Sigmoid colon (tissue), 6 donors: ENCODE measurements at regions not wholly inside any gene's neighbourhood (a gene's known extent, or its start where the extent isn't known, plus 50 kb on each side); places are given as distances from the start of the nearest gene placed in this dataset.

Source experiments
- DNase-seq: peaks from one replicate; pipeline ENCODE4 v3.0.0-alpha.2; 2019
- H3K27ac ChIP-seq, 4 donors: fragments of 200-600 bp; sonication (generic); one replicate each; pipeline ENCODE4 v1.5.1; 2016 to 2019; ENCODE audit warnings: mild to moderate bottlenecking in 1 of 4
- H3K27me3 ChIP-seq, 3 donors: fragments of 200-600 bp; sonication (generic); one replicate each; pipeline ENCODE4 v1.5.1; 2019; ENCODE audit warnings: mild to moderate bottlenecking in 1 of 3
- H3K36me3 ChIP-seq, 4 donors: fragments of 200-600 bp; sonication (generic); one replicate each; pipeline ENCODE4 v1.5.1; 2016 to 2019
- H3K4me1 ChIP-seq, 4 donors: fragments of 200-600 bp; sonication (generic); one replicate each; pipeline ENCODE4 v1.5.1; 2017 to 2019
- H3K4me3 ChIP-seq, 4 donors: fragments of 200-600 bp; sonication (generic); one replicate each; pipeline ENCODE4 v1.5.1; 2017 to 2019; ENCODE audit warnings: mild to moderate bottlenecking in 2 of 4, moderate library complexity in 1 of 4
- H3K9me3 ChIP-seq, 4 donors: fragments of 200-600 bp in 3 of 4; sonication (generic) in 3 of 4; one replicate each; pipeline versions ENCODE4 v1.5.1 to v1.6.1; 2013 to 2019
- EP300 ChIP-seq, 4 donors: sonication (generic); formaldehyde crosslinking; IDR thresholded peaks; one replicate each; pipeline ENCODE4 v1.6.1; 2017; ENCODE audit warnings: antibody characterized with exemption in 4 of 4
- POLR2A ChIP-seq, 2 donors: fragments of 450-650 bp; IDR thresholded peaks; one replicate each; pipeline ENCODE4 v1.6.1; 2016; ENCODE audit warnings: antibody characterized with exemption in 2 of 2, mild to moderate bottlenecking in 2 of 2, moderate library complexity in 2 of 2
- POLR2AphosphoS5 ChIP-seq, 4 donors: sonication (generic); formaldehyde crosslinking; IDR thresholded peaks; one replicate each; pipeline ENCODE4 v1.6.1; 2017; ENCODE audit warnings: antibody characterized with exemption in 4 of 4
- WGBS, 2 donors: extraction: QIAGEN DNeasy Blood & Tissue Kit; methylation state at CpG; one replicate each; pipeline ENCODE4 v1.1.7; 2013; 5-methylcytosine and 5-hydroxymethylcytosine counted together
- intact Hi-C: fragments of 100-400 bp; cut with DNase I; formaldehyde crosslinking; loops from one replicate; pipeline ENCODE4 v1.15.1; 2023
- TF ChIP-seq, protein P1 (sequence below), 4 experiments: fragments of 450-650 bp in 3 of 4; fragments of 200-600 bp in 1 of 4; IDR thresholded peaks; one replicate each; pipeline ENCODE4 v1.5.1; 2016 to 2019; ENCODE audit warnings: antibody characterized with exemption in 4 of 4, mild to moderate bottlenecking in 3 of 4, moderate library complexity in 2 of 4
- donor health status: healthy with polysubstance abuse.
- donor health status: healthy.

DNA sequence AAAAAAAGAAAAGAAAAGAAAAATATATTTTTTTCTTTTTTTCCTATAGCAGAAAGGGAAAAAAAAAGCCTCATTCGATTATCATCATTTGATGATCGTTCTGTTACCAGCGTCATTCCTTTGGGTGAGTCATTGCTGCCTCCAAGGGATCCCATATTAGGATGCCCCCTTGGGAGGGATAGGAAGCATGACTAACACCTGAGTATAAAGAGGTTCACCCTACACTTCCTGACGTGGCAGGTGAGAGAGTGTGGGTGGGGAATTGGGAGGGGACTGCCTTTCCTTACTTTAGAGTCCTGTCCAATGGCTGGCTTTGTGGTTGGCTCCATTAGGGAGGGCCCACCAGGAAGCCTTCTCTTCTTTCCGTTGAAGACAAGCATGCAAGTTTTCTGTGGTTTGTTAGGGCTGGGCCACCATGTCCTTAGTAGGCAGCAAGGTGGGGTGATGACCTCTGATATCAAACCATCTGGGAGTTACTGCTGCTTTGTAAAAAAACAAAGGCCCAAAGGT, 56.1 kb upstream of the FUT8 start:
- no peaks in the 10 kb centered on the region for H3K27me3 ChIP-seq
- WGBS, 2 donors = 66 to 69% methylated on average over 5 of the region's 5 CpGs
- DNase-seq = no peak
- intact Hi-C loops = no loop called here
- no peak overlapping the region for H3K4me3 ChIP-seq
- no peak for TF ChIP-seq EP300 (IDR thresholded peaks at IDR 0.05)
- no peaks in the 10 kb centered on the region for H3K36me3 ChIP-seq
- no peaks in the 10 kb centered on the region for H3K9me3 ChIP-seq
- no peak overlapping the region for H3K27ac ChIP-seq
- peaks cover 0 to 38% (median 30%) of the 10 kb centered on the region in 4 donors for H3K4me1 ChIP-seq

DNA sequence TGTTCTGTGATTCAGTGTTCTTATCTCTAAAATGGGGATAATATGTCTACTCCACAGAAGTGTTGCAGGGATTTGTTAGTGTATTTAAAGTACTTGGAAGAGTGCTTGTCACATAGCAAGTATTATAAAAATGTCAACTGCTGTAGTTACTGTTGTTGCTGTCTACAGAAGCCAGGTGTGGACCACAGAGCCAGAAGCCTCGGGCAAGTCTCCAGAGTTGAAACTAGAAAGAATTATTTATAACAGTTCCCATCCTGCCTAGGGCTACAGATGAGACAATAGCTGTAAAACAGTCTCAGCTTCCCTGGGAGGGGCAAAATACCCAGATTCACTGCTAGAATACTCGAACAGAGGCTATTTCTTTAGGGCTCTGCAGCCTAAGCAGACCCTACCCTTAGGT, 55.4 kb upstream of the FUT8 start:
- intact Hi-C loops = no loop called here
- H3K4me1 ChIP-seq = peaks cover 0 to 41% (median 30%) of the 10 kb centered on the region in 4 donors
- WGBS, 2 donors = 12 to 30% methylated on average over 2 of the region's 2 CpGs

DNA sequence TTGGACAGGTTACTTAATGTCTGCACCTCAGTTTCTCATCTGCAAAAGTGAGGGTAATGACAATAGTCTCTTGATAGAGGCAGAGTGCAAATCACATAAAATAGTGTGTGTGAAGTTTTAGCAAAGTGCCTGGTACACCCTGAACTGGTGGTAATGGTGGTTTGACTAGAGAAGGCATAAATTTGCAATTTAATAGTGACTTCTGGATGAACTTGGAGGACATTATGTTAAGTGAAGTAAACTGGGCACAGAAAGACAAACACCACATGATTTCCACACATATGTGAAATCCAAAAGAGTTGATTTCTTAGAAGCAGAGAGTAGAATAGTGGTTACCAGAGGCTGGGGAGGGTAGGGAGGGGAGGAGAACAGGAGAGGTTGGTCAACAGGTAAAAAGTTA, 54.8 kb upstream of the FUT8 start:
- Histone ChIP-seq H3K27me3 (no peaks in the 10 kb centered on the region), H3K4me3 (no peak overlapping the region), H3K9me3 (no peaks in the 10 kb centered on the region), H3K4me1 (peaks cover 0 to 41% (median 30%) of the 10 kb centered on the region in 4 donors), H3K36me3 (no peaks in the 10 kb centered on the region), H3K27ac (peak overlapping the region in 2 of 4 donors; percentile 14 to 51)
- intact Hi-C loops = no loop called here
- no peak for DNase-seq
- TF ChIP-seq, protein P1, sequence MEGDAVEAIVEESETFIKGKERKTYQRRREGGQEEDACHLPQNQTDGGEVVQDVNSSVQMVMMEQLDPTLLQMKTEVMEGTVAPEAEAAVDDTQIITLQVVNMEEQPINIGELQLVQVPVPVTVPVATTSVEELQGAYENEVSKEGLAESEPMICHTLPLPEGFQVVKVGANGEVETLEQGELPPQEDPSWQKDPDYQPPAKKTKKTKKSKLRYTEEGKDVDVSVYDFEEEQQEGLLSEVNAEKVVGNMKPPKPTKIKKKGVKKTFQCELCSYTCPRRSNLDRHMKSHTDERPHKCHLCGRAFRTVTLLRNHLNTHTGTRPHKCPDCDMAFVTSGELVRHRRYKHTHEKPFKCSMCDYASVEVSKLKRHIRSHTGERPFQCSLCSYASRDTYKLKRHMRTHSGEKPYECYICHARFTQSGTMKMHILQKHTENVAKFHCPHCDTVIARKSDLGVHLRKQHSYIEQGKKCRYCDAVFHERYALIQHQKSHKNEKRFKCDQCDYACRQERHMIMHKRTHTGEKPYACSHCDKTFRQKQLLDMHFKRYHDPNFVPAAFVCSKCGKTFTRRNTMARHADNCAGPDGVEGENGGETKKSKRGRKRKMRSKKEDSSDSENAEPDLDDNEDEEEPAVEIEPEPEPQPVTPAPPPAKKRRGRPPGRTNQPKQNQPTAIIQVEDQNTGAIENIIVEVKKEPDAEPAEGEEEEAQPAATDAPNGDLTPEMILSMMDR (IDR thresholded peaks at IDR 0.05) = no peak
- no peak for TF ChIP-seq POLR2A (IDR thresholded peaks at IDR 0.05)
- peak in 1 of 4 donors; percentile 29 for TF ChIP-seq POLR2AphosphoS5 (IDR thresholded peaks at IDR 0.05)
- TF ChIP-seq EP300 (IDR thresholded peaks at IDR 0.05) = no peak

More for the DNA sequence above, 55.4 kb upstream of the FUT8 start:
- DNase-seq = no peak
- Histone ChIP-seq H3K9me3 (no peaks in the 10 kb centered on the region), H3K27ac (peak overlapping the region in 2 of 4 donors; percentile 14 to 51), H3K27me3 (no peaks in the 10 kb centered on the region), H3K4me3 (no peak overlapping the region), H3K36me3 (no peaks in the 10 kb centered on the region)
- TF ChIP-seq EP300 (IDR thresholded peaks at IDR 0.05) (peak in 1 of 4 donors; percentile 23), POLR2A (IDR thresholded peaks at IDR 0.05) (no peak), POLR2AphosphoS5 (IDR thresholded peaks at IDR 0.05) (peak in 3 of 4 donors; percentile 35 to 74 (median 66))
- TF ChIP-seq, protein P1 (IDR thresholded peaks at IDR 0.05) = no peak

DNA sequence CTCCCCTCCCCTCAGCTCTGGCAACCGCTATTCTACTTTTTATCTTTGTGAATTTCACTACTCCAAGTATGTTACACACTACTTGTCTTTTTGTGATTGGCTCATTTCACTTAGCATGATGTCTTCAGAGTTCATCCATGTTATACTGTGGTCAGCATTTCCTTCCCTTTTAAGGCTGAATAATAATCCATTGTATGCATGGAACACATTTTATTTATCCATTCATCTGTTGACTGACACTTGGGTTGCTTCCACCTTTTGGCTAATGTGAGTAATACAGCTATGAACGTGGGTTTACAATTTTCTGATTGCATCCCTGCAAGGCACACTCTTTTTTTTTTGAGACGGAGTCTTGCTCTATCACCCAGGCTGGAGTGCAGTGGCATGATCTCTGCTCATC, 53.0 kb upstream of the FUT8 start:
- WGBS, 2 donors = 50 to 61% methylated on average over 3 of the region's 3 CpGs
- TF ChIP-seq POLR2A (IDR thresholded peaks at IDR 0.05) = no peak
- TF ChIP-seq EP300 (IDR thresholded peaks at IDR 0.05) = no peak
- TF ChIP-seq, protein P1 (IDR thresholded peaks at IDR 0.05) = no peak
- TF ChIP-seq POLR2AphosphoS5 (IDR thresholded peaks at IDR 0.05) = no peak
- Histone ChIP-seq H3K36me3 (no peaks in the 10 kb centered on the region), H3K27me3 (no peaks in the 10 kb centered on the region), H3K4me3 (no peak overlapping the region), H3K27ac (no peak overlapping the region), H3K4me1 (peaks cover 0 to 37% (median 30%) of the 10 kb centered on the region in 4 donors), H3K9me3 (no peaks in the 10 kb centered on the region)
- no peak for DNase-seq
- intact Hi-C loops = no loop called here

DNA sequence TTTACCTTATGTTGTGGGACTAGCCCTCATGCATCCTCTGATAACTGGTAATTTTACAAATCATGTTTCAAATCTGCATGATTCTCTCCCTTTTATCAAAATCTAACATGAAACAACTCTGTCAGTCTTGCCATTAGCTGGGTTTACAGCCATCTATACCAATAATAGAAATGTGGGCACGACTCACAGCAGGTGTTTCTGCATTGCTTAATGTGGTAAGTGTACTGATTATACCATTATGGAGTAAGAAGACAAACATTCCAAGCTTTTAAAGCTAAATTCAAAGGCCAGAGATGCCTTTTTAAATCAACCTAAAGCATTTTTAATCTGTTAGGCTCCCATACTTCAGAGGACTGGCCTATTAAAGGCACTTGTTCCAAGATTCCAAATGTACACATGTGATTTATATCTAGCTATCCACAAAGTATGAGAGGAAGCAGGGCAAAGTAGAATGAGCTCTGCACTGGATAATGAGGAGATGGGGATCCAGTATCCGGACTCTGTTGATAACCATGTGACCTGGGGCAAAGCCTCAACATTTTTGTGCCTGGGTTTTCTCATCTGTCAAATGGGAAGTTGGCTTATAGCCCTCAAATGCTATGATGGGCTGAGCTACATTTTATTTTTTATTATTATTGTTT, 52.3 kb upstream of the FUT8 start:
- WGBS, 2 donors = 29 to 64% methylated on average over 2 of the region's 2 CpGs
- H3K4me1 ChIP-seq = peaks cover 0 to 37% (median 28%) of the 10 kb centered on the region in 4 donors
- H3K36me3 ChIP-seq = no peaks in the 10 kb centered on the region
- no peak for DNase-seq
- H3K4me3 ChIP-seq = no peak overlapping the region
- TF ChIP-seq EP300 (IDR thresholded peaks at IDR 0.05) (peak in 1 of 4 donors; percentile 22), POLR2A (IDR thresholded peaks at IDR 0.05) (no peak), POLR2AphosphoS5 (IDR thresholded peaks at IDR 0.05) (peak in 3 of 4 donors; percentile 41 to 71 (median 68))
- TF ChIP-seq, protein P1 (IDR thresholded peaks at IDR 0.05) = no peak
- H3K27ac ChIP-seq = peak overlapping the region in 1 of 4 donors; percentile 5
- no peaks in the 10 kb centered on the region for H3K9me3 ChIP-seq
- intact Hi-C loops = no loop called here
- H3K27me3 ChIP-seq = no peaks in the 10 kb centered on the region
